NCI-H2227 (cell line): ENCODE measurements at regions not wholly inside any gene's neighbourhood (a gene's known extent, or its start where the extent isn't known, plus 50 kb on each side); places are given as distances from the start of the nearest gene placed in this dataset.

ENCODE experiments used
- DNase-seq: peaks from one replicate; lab custom pipeline; 2025; ENCODE audit not compliant: unreplicated experiment; lab: John Stamatoyannopoulos, UW

GRCh38 chr12:82054566-82054965 is 295.4 kb upstream of the PPFIA2 start:
- no peak for DNase-seq

GRCh38 chr12:82047446-82047845 is 288.3 kb upstream of the PPFIA2 start:
- no peak for DNase-seq

GRCh38 chr12:82040987-82041743 is 282.0 kb upstream of the PPFIA2 start:
- no peak for DNase-seq

- DNase-seq = no peak
Measured at GRCh38 chr12:82034769-82035168, 275.6 kb upstream of the PPFIA2 start.

GRCh38 chr12:82029936-82030335 is 270.8 kb upstream of the PPFIA2 start:
- no peak for DNase-seq

GRCh38 chr12:82028772-82029171 is 269.6 kb upstream of the PPFIA2 start:
- no peak for DNase-seq

GRCh38 chr12:82027612-82028011 is 268.5 kb upstream of the PPFIA2 start:
- DNase-seq = no peak

- no peak for DNase-seq
Measured at GRCh38 chr12:82025462-82025861, 266.3 kb upstream of the PPFIA2 start.

GRCh38 chr12:82019533-82019932 is 260.4 kb upstream of the PPFIA2 start:
- DNase-seq = no peak

GRCh38 chr12:82015623-82016347 is 256.6 kb upstream of the PPFIA2 start:
- no peak for DNase-seq

- DNase-seq = no peak
Measured at GRCh38 chr12:82012176-82012575, 253.0 kb upstream of the PPFIA2 start.

- no peak for DNase-seq
Measured at GRCh38 chr12:82009524-82009923, 250.4 kb upstream of the PPFIA2 start.

GRCh38 chr12:82008251-82008650 is 249.1 kb upstream of the PPFIA2 start:
- DNase-seq = peak; percentile 89

- no peak for DNase-seq
Measured at GRCh38 chr12:81998761-81999378, 239.7 kb upstream of the PPFIA2 start.

GRCh38 chr12:81992461-81992860 is 233.3 kb upstream of the PPFIA2 start:
- peak; percentile 14 for DNase-seq

GRCh38 chr12:81991868-81992267 is 232.7 kb upstream of the PPFIA2 start:
- no peak for DNase-seq

- peak; percentile 50 for DNase-seq
Measured at GRCh38 chr12:81988362-81988761, 229.2 kb upstream of the PPFIA2 start.

GRCh38 chr12:81987371-81987770 is 228.2 kb upstream of the PPFIA2 start:
- no peak for DNase-seq

GRCh38 chr12:81976661-81977060 is 217.5 kb upstream of the PPFIA2 start:
- DNase-seq = no peak

- no peak for DNase-seq
Measured at GRCh38 chr12:81974762-81975161, 215.6 kb upstream of the PPFIA2 start.

- DNase-seq = no peak
Measured at GRCh38 chr12:81968421-81968820, 209.3 kb upstream of the PPFIA2 start.

- no peak for DNase-seq
Measured at GRCh38 chr12:81963636-81964035, 204.5 kb upstream of the PPFIA2 start.
